Stimulated activated naive CD4-positive, alpha-beta T cell treated with Interleukin-2 at 50 U/mL for 16 hours (primary cell): ENCODE measurements at regions not wholly inside any gene's neighbourhood (a gene's known extent, or its start where the extent isn't known, plus 50 kb on each side); places are given as distances from the start of the nearest gene placed in this dataset.
"Not testable (repeated sequence)": the region's sequence is repeated elsewhere in the genome, so short reads cannot be mapped to it uniquely, and the experiment has no call there.

Source experiments
- DNase-seq: peaks from one replicate; lab custom pipeline; 2025; lab: John Stamatoyannopoulos, UW

DNA sequence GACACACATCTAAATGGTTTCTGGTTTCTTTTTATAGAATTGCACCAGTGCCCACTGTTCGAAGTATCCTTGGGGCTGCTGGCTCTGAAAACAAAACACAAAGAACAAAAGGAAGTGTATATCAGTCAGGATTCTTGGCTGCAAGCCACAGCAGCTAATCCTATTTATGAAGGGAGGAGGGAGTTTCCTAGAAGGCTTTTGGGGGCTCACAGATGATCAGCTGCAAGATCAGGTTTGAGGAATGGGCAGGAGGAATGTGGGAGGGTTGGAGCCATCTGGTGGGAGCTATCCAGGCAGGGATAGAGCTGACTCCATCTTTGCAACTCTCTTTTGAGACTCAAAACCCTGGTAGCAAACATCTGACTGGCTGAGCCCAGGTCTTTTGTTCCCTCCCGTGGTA, 118.3 kb upstream of the EEF2KMT start:
- DNase-seq: no peak

- no peak for DNase-seq
Measured at GRCh38 chr16:5214466-5214865, 116.9 kb upstream of the EEF2KMT start.

- not testable (repeated sequence) for DNase-seq
Measured at GRCh38 chr16:5212501-5212900, 114.9 kb upstream of the EEF2KMT start.

- DNase-seq: not testable (repeated sequence)
Measured at GRCh38 chr16:5207862-5208498, 110.4 kb upstream of the EEF2KMT start.

DNA sequence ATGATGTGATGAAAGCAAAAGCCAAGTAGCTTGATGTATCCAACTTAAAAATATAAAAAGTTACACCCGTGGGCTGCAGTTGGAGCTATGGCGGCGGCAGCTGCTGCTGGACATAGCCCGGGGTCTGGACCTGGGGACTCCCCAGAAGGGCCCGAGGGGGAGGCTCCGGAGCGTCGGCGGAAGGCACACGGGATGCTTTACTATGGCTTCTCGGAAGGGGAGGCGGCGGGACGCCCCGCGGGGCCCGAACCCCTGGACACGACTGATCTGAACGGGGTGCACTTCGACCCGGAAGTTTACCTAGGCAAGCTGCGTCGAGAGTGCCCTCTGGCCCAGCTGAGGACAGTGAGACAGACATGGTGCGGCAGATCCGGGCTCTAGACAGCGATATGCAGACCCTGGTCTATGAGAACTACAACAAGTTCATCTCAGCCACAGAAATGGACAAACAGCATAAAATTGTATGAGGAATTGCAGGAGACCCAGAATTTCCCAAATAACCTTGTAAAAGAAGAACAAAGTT, 109.5 kb upstream of the EEF2KMT start:
- DNase-seq: no peak

- DNase-seq: no peak
Measured at GRCh38 chr16:5206331-5206990, 108.9 kb upstream of the EEF2KMT start.

DNA sequence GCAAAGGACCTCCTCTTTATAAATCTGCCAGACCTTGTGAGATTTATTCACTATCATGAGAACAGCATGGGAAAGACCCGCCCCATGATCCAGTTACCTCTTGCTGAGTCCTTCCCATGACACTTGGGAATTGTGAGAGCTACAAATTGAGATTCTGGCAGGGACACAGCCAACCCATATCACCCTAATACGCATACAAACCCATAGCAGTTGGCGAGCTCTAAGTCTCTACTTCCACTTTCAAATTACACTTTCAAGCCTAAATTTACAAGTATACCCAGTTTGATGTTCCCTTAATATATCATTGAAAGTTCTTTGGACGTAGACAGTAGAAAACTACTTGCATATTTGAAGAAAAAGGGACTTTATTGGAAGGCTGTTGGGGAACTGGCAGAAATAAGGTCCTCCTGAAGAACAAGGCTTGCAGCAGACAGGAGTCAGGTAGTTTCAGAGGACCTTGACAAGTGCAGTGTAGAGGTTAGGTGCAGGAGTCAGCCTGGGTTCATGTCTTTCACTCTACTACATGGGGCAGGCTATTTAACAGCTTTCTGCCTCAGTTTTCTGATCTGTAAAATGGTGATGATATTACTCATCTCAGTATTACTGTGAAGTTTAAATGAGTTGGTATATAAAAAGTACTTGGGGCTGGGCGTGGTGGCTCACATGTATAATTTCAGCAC, 107.9 kb upstream of the EEF2KMT start:
- DNase-seq: no peak

GRCh38 chr16:5203675-5204074, 106.1 kb upstream of the EEF2KMT start:
- not testable (repeated sequence) for DNase-seq

DNA sequence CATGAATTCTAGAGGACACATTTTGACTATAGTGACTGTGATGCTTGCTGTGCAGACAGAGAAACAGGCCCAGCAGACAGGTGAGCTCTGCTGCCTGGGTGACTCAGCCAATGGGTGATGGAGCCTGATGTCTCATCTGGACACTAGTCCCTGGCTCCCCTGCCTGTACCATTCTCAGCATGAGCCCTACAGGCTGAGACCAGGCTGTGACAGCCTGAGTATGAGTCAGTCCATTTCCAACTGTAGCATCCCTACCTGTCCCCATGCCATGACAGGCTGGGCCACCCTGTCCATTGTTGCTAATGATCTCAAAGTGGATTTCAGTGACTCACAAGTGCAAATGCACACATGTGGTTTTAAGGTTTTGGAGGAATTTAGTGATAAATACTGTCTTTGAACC, 102.5 kb upstream of the EEF2KMT start:
- no peak for DNase-seq

- DNase-seq: no peak
Measured at GRCh38 chr16:5196204-5196603, 98.6 kb upstream of the EEF2KMT start.

DNA sequence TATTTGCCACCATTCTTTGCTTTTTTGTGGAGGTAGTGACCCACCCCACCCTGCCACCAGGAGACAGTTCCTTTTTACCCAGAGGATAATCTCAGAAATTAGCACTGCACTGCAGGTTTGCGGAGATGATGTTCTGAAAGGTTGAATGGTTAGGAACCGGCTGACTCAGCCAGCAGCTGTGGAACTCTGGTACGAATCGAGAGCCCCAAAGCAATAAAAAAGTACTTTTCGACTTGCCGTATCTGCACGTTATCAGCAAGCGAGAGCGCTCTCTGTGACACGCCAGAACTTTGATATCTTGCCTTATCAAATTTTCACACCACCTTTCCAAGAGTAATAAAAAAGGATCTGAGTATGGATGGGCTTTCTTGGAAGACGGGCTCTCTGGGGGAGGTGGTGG, 96.3 kb upstream of the EEF2KMT start:
- no peak for DNase-seq

GRCh38 chr16:5188989-5189352, 91.4 kb upstream of the EEF2KMT start:
- DNase-seq: no peak

- DNase-seq: no peak
Measured at GRCh38 chr16:5188318-5188988, 90.9 kb upstream of the EEF2KMT start.

DNA sequence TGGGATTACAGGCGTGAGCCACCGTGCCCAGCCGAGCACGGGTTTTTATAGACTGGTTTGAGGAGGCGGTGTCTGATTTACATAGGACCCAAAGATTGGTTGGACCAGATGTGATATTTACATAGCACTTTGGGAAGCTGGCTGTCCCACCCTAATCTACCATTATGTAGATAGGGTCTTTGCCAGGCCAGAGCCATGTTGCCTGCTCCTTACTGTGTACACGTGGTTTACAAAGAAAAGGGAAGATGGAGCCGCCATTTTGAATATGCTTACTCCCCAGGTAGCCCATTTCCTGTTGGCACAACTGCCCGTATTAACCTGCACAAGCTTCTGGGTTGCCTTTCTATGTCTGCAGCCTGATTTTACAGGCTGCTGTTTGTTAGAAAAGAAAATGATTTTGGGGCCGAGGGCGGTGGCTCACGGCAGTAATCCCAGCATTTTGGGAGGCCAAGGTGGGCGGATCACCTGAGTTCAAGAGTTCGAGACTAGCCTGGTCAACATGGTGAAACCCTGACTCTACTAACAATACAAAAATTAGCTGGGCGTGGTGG, 89.9 kb upstream of the EEF2KMT start:
- DNase-seq: no peak

DNA sequence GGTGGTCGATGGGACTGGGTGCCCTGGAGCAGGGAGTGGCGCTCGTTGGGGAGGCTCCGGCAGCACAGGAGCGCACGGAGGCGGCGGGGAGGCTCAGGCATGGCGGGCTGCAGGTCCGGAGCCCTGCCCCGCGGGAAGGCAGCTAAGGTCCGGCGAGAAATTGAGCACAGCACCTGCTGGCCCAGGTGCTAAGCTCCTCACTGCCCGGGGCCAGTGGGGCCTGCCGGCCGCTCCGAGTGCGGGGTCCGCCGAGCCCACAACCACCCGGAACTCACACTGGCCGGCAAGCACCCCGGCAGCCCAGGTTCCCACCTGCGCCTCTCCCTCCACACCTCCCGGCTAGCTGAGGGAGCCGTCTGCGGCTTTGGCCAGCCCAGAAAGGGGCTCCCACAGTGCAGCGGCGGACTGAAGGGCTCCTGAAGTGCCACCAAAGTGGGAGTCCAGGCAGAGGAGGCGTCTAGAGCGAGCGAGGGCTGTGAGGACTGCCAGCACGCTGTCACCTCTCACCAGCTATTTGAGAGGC, 88.8 kb upstream of the EEF2KMT start:
- no peak for DNase-seq

GRCh38 chr16:5176505-5176904, 78.9 kb upstream of the EEF2KMT start:
- DNase-seq: no peak

- DNase-seq: no peak
Measured at GRCh38 chr16:5175266-5175665, 77.7 kb upstream of the EEF2KMT start.

GRCh38 chr16:5166486-5166885, 68.9 kb upstream of the EEF2KMT start:
- DNase-seq: no peak

DNA sequence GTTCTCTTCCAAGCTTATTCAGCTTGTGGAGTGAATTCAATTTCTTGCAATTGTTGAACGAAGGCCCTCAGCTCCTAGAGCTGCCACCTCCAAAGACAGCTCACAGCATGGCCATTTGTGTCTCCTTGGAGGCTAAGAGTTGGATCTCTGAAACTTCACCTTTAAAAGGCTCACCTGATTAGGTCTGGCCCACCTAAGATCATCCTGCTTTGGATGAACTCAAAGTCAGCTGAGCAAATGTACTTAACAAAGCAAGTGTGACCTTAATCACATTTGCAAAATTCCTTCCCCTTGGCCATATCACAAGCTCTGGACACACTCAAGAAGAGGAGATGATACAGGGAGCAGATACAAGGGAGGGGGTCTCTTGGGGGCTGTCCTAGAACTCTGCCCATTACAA, 67.8 kb upstream of the EEF2KMT start:
- not testable (repeated sequence) for DNase-seq

DNA sequence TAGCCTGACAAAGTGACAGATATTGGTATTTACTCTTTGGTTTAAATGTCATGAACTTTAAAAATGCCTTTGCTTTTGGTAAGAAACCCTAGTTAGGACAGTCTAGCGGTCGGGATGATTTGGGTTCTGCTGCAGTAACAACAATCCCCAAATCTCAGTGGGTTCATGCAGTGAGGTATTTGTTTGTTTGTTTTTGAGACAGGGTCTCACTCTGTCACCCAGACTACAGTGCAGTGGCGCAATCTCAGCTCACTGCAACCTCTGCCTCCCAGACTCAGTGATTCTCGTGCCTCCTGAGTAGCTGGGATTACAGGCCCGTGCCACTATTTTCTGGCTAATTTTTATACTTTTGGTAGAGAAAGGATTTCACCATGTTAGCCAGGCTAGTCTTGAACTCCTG, 65.2 kb upstream of the EEF2KMT start:
- DNase-seq: not testable (repeated sequence)

DNA sequence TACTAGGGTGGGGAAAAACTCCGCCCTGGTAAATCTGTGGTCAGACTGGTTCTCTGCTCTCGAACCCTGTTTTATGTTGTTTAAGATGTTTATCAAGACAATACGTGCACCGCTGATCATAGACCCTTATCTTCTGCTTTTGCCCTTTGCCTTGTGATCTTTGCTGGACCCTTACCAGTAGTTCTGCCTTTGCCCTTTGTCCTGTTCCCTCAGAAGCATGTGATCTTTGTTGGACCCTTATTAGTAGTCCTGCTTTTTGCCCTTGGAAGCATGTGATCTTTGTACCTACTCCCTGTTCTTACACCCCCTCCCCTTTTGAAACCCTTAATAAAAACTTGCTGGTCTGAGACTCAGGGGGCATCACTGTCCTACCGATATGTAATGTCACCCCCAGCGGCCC, 64.3 kb upstream of the EEF2KMT start:
- DNase-seq: not testable (repeated sequence)

GRCh38 chr16:5160010-5160409, 62.4 kb upstream of the EEF2KMT start:
- DNase-seq: not testable (repeated sequence)
